HEK293 (cell line): ENCODE measurements at regions not wholly inside any gene's neighbourhood (a gene's known extent, or its start where the extent isn't known, plus 50 kb on each side); places are given as distances from the start of the nearest gene placed in this dataset.

Experiments used
- BCL11B ChIP-seq: fragments of 450-650 bp; formaldehyde crosslinking; IDR thresholded peaks from 2 replicates; pipeline ENCODE4 v1.5.1; 2016; ENCODE audit warnings: low read depth, missing biosample characterization, missing genetic modification characterization
- ELK4 ChIP-seq: IDR thresholded peaks from 2 replicates; pipeline ENCODE4 v1.6.1; 2011; ENCODE audit warnings: mild to moderate bottlenecking, low read depth, low read length, borderline replicate concordance
- GLI4 ChIP-seq: fragments of 450-650 bp; formaldehyde crosslinking; IDR thresholded peaks from 2 replicates; pipeline ENCODE4 v1.5.1; 2016; ENCODE audit warnings: missing biosample characterization, missing genetic modification characterization
- GLIS1 ChIP-seq: fragments of 450-650 bp; formaldehyde crosslinking; IDR thresholded peaks from 2 replicates; pipeline ENCODE4 v1.5.1; 2016; ENCODE audit warnings: missing biosample characterization, missing genetic modification characterization
- HOXC10 ChIP-seq: sonication (generic); formaldehyde crosslinking; IDR thresholded peaks from 2 replicates; pipeline ENCODE4 v1.8.1; 2023; ENCODE audit warnings: mild to moderate bottlenecking, missing genetic modification reagents
- HOXD13 ChIP-seq: sonication (generic); formaldehyde crosslinking; IDR thresholded peaks from 2 replicates; pipeline ENCODE4 v1.8.0; 2022; ENCODE audit warnings: missing genetic modification reagents, borderline replicate concordance
- KLF16 ChIP-seq: fragments of 450-650 bp; formaldehyde crosslinking; IDR thresholded peaks from 2 replicates; pipeline ENCODE4 v1.5.1; 2017; ENCODE audit warnings: missing biosample characterization, missing genetic modification characterization
- KLF8 ChIP-seq: fragments of 450-650 bp; formaldehyde crosslinking; IDR thresholded peaks from 2 replicates; pipeline ENCODE4 v1.5.1; 2016; ENCODE audit warnings: missing biosample characterization, missing genetic modification characterization
- OVOL3 ChIP-seq: fragments of 450-650 bp; formaldehyde crosslinking; IDR thresholded peaks from 2 replicates; pipeline ENCODE4 v1.5.1; 2016; ENCODE audit warnings: missing biosample characterization, missing genetic modification characterization
- PRDM2 ChIP-seq: fragments of 450-650 bp; formaldehyde crosslinking; IDR thresholded peaks from 2 replicates; pipeline ENCODE4 v1.5.1; 2016; ENCODE audit warnings: missing biosample characterization, missing genetic modification characterization, borderline replicate concordance
- REPIN1 ChIP-seq: fragments of 450-650 bp; formaldehyde crosslinking; IDR thresholded peaks from 2 replicates; pipeline ENCODE4 v1.5.1; 2017; ENCODE audit warnings: missing biosample characterization, missing genetic modification characterization, low read depth
- REST ChIP-seq: fragments of 450-650 bp; formaldehyde crosslinking; IDR thresholded peaks from 2 replicates; pipeline ENCODE4 v1.5.1; 2016; ENCODE audit warnings: missing biosample characterization, missing genetic modification characterization
- SETDB1 ChIP-seq: IDR thresholded peaks from one replicate; pipeline ENCODE4 v1.6.1; 2017; ENCODE audit warnings: mild to moderate bottlenecking, low read length, moderate library complexity, mixed read lengths; ENCODE audit not compliant: insufficient read length
- TRIM28 ChIP-seq: IDR thresholded peaks from 2 replicates; pipeline ENCODE4 v1.6.1; 2011; ENCODE audit warnings: low read length, control low read depth, borderline replicate concordance
- YY1 ChIP-seq: fragments of 450-650 bp; formaldehyde crosslinking; IDR thresholded peaks from 2 replicates; pipeline ENCODE4 v1.5.1; 2018; ENCODE audit warnings: missing biosample characterization, missing genetic modification characterization
- ZFHX2 ChIP-seq: fragments of 450-650 bp; formaldehyde crosslinking; conservative IDR thresholded peaks from 2 replicates; pipeline ENCODE4 v1.5.1; 2016; ENCODE audit warnings: missing biosample characterization, missing genetic modification characterization
- ZFP41 ChIP-seq: fragments of 450-650 bp; formaldehyde crosslinking; IDR thresholded peaks from 2 replicates; pipeline ENCODE4 v1.5.1; 2016; ENCODE audit warnings: missing biosample characterization, missing genetic modification characterization, borderline replicate concordance
- ZNF10 ChIP-seq: fragments of 450-650 bp; formaldehyde crosslinking; IDR thresholded peaks from 2 replicates; pipeline ENCODE4 v1.5.1; 2017; ENCODE audit warnings: missing biosample characterization, missing genetic modification characterization
- ZNF112 ChIP-seq: fragments of 450-650 bp; formaldehyde crosslinking; IDR thresholded peaks from 2 replicates; pipeline ENCODE4 v1.5.0; 2017; ENCODE audit warnings: missing biosample characterization, missing genetic modification characterization
- ZNF138 ChIP-seq: fragments of 450-650 bp; formaldehyde crosslinking; IDR thresholded peaks from 2 replicates; pipeline ENCODE4 v1.5.1; 2016; ENCODE audit warnings: missing biosample characterization, missing genetic modification characterization, borderline replicate concordance
- ZNF155 ChIP-seq: fragments of 450-650 bp; formaldehyde crosslinking; IDR thresholded peaks from 2 replicates; pipeline ENCODE4 v1.5.1; 2016; ENCODE audit warnings: missing biosample characterization, missing genetic modification characterization
- ZNF169 ChIP-seq: fragments of 450-650 bp; formaldehyde crosslinking; IDR thresholded peaks from 2 replicates; pipeline ENCODE4 v1.5.1; 2016; ENCODE audit warnings: missing biosample characterization, missing genetic modification characterization
- ZNF404 ChIP-seq: fragments of 450-650 bp; formaldehyde crosslinking; IDR thresholded peaks from 2 replicates; pipeline ENCODE4 v1.5.1; 2017; ENCODE audit warnings: missing biosample characterization, missing genetic modification characterization
- ZNF548 ChIP-seq: fragments of 450-650 bp; formaldehyde crosslinking; IDR thresholded peaks from 2 replicates; pipeline ENCODE4 v1.5.1; 2016; ENCODE audit warnings: missing biosample characterization, missing genetic modification characterization
- ZNF560 ChIP-seq: fragments of 450-650 bp; formaldehyde crosslinking; IDR thresholded peaks from 2 replicates; pipeline ENCODE4 v1.5.1; 2017; ENCODE audit warnings: missing biosample characterization, missing genetic modification characterization, borderline replicate concordance
- ZNF571 ChIP-seq: fragments of 450-650 bp; formaldehyde crosslinking; IDR thresholded peaks from 2 replicates; pipeline ENCODE4 v1.5.0; 2017; ENCODE audit warnings: missing biosample characterization, missing genetic modification characterization
- ZNF629 ChIP-seq: fragments of 450-650 bp; formaldehyde crosslinking; IDR thresholded peaks from 2 replicates; pipeline ENCODE4 v1.5.1; 2017; ENCODE audit warnings: missing biosample characterization, missing genetic modification characterization
- ZNF747 ChIP-seq: fragments of 450-650 bp; formaldehyde crosslinking; IDR thresholded peaks from 2 replicates; pipeline ENCODE4 v1.5.1; 2016; ENCODE audit warnings: missing biosample characterization, missing genetic modification characterization
- ZNF791 ChIP-seq: fragments of 450-650 bp; formaldehyde crosslinking; IDR thresholded peaks from 2 replicates; pipeline ENCODE4 v1.5.1; 2016; ENCODE audit warnings: missing biosample characterization, missing genetic modification characterization
- ZNF843 ChIP-seq: fragments of 450-650 bp; formaldehyde crosslinking; IDR thresholded peaks from 2 replicates; pipeline ENCODE4 v1.5.1; 2016; ENCODE audit warnings: missing biosample characterization, missing genetic modification characterization
- ZSCAN16 ChIP-seq: fragments of 450-650 bp; formaldehyde crosslinking; IDR thresholded peaks from 2 replicates; pipeline ENCODE4 v1.5.1; 2016; ENCODE audit warnings: missing biosample characterization, missing genetic modification characterization
- ZSCAN23 ChIP-seq: fragments of 450-650 bp; formaldehyde crosslinking; IDR thresholded peaks from 2 replicates; pipeline ENCODE4 v1.5.1; 2016; ENCODE audit warnings: missing biosample characterization, missing genetic modification characterization

- TF ChIP-seq SETDB1 (no peak), GLIS1 (peak; percentile 79), ZNF747 (tag by site-specific recombination) (no peak), BCL11B (tag by site-specific recombination) (0 out of 2 replicates have a peak, but pooled peaks have one; percentile 20), TRIM28 (no peak; the same call in 1 of the 2 replicates), REST (tag by site-specific recombination) (no peak), ZSCAN16 (no peak), ZNF571 (tag by site-specific recombination) (no peak), ZNF155 (tag by site-specific recombination) (no peak), REPIN1 (tag by site-specific recombination) (no peak), ZSCAN23 (tag by site-specific recombination) (no peak), YY1 (tag by site-specific recombination) (0 out of 2 replicates have a peak, but pooled peaks have one; percentile 35), KLF16 (tag by site-specific recombination) (no peak), KLF8 (tag by site-specific recombination) (peak; percentile 83), ZNF404 (tag by site-specific recombination) (no peak), PRDM2 (no peak), ZFHX2 (tag by site-specific recombination) (no peak), GLI4 (no peak), ZNF791 (tag by site-specific recombination) (no peak), ZNF169 (no peak), ZNF629 (peak; percentile 18; the same call in 1 of the 2 replicates), ZNF843 (tag by site-specific recombination) (no peak), ZFP41 (tag by site-specific recombination) (no peak), ELK4 (no peak), ZNF112 (tag by site-specific recombination) (no peak), ZNF138 (tag by site-specific recombination) (no peak), HOXD13 (CRISPR knock-in tag) (no peak), ZNF10 (tag by site-specific recombination) (no peak), ZNF560 (tag by site-specific recombination) (no peak), HOXC10 (CRISPR knock-in tag) (no peak), OVOL3 (tag by site-specific recombination) (no peak), ZNF548 (no peak)
These were observed 535.6 kb downstream of the INSC start (continued) for GRCh38 chr11:15650105-15650938.
